Posterior cingulate gyrus (tissue), 11 donors: ENCODE measurements at regions not wholly inside any gene's neighbourhood (a gene's known extent, or its start where the extent isn't known, plus 50 kb on each side); places are given as distances from the start of the nearest gene placed in this dataset.
"Not testable (repeated sequence)": the region's sequence is repeated elsewhere in the genome, so short reads cannot be mapped to it uniquely, and the experiment has no call there.

Experiments
- DNase-seq, 10 donors: peaks; one replicate each; pipeline versions ENCODE4 v3.0.0 to v3.0.0-alpha.2; 2020 to 2021; ENCODE audit warnings: mixed read lengths in 3 of 10
- intact Hi-C: fragments of 100-400 bp; cut with DNase I; formaldehyde crosslinking; loops from one replicate; pipeline ENCODE4 v1.15.1; 2023

- DNase-seq, intact Hi-C loops: not testable (repeated sequence)
Measured at GRCh38 chr3:10109-10996, 186.2 kb upstream of the CHL1 start.

DNA sequence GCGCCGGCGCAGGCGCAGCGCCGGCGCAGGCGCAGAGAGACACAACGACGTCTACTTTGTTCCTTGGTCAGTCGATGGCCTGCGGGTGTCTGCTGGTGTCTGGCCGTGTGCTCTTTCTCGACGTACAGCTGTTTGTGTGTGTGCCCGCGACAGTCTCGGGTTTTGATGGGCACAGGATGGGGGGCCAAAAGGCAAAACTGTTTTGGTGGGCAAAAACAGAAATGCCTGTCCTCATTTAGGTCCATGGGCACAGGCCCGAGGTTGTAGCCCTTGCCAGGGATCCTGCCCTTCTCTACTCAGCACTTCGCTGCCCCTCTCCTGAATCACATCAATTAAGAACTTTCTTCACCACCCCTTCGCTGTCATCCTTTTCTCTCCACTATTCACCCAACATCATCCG is 184.8 kb upstream of the CHL1 start:
- no peak for DNase-seq
- intact Hi-C loops = no loop called here

GRCh38 chr3:14652-15051 is 181.9 kb upstream of the CHL1 start:
- intact Hi-C loops = no loop called here
- no peak for DNase-seq

DNA sequence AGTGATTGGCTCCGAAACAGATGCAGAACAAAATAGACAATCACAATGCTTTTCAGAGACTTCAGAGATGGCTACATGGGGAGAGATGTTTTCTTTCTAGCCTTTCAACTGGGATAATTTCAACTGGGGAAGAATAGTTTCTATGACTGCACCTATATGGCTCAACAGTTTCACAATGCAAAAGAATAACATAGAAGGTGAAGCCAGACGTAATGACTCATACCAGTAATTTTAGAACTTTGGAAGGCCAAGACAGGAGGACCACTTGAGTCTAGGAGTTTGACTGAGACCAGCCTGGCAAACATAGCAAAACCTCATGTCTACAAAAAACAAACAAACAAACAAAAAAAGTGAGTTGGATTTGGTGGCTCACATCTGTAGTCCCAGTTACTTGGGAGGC is 180.2 kb upstream of the CHL1 start:
- DNase-seq = no peak
- intact Hi-C loops = no loop called here

GRCh38 chr3:20421-20820 is 176.1 kb upstream of the CHL1 start:
- intact Hi-C loops = no loop called here
- DNase-seq = no peak

GRCh38 chr3:24006-24405 is 172.6 kb upstream of the CHL1 start:
- no peak for DNase-seq
- intact Hi-C loops = no loop called here

- DNase-seq = no peak
- intact Hi-C loops = no loop called here
Measured at GRCh38 chr3:25056-25455, 171.5 kb upstream of the CHL1 start.

GRCh38 chr3:35985-36384 is 160.6 kb upstream of the CHL1 start:
- DNase-seq, intact Hi-C loops: not testable (repeated sequence)

GRCh38 chr3:42871-43744 is 153.5 kb upstream of the CHL1 start:
- DNase-seq = not testable (repeated sequence)
- intact Hi-C loops = loop anchor here (1.0 kb wide), 1 partner anchor 334 kb away; no protein-coding TSS in a partner anchor

GRCh38 chr3:44028-44676 is 152.4 kb upstream of the CHL1 start:
- DNase-seq = no peak

GRCh38 chr3:44941-45340 is 151.6 kb upstream of the CHL1 start:
- intact Hi-C loops, DNase-seq: not testable (repeated sequence)

More at GRCh38 chr3:44028-44676, 152.4 kb upstream of the CHL1 start:
- intact Hi-C loops = no loop called here

GRCh38 chr3:46576-46975 is 150.0 kb upstream of the CHL1 start:
- no peak for DNase-seq
- intact Hi-C loops = no loop called here

- intact Hi-C loops, DNase-seq: not testable (repeated sequence)
Measured at GRCh38 chr3:53441-53840, 143.1 kb upstream of the CHL1 start.

DNA sequence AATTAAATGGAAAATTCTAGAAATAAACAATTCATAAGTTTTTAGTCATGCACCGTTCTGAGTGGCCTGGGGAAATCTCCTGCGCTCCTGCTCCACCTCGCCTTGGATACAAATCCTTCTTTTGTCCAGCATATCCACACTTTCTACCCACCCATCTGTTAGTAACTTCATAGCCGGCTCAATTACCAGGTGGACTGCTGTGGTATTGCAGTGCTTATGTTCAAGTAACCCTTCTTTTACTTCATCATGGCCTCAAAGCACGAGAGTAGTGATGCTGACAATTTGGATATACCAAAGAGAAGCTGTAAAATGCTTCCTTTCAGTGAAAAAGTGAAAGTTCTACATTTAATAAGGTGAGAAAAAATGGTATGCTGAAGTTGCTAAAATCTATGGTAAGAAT is 142.3 kb upstream of the CHL1 start:
- intact Hi-C loops = no loop called here
- DNase-seq = no peak

- DNase-seq = no peak
- intact Hi-C loops = no loop called here
Measured at GRCh38 chr3:56672-57071, 139.9 kb upstream of the CHL1 start.

DNA sequence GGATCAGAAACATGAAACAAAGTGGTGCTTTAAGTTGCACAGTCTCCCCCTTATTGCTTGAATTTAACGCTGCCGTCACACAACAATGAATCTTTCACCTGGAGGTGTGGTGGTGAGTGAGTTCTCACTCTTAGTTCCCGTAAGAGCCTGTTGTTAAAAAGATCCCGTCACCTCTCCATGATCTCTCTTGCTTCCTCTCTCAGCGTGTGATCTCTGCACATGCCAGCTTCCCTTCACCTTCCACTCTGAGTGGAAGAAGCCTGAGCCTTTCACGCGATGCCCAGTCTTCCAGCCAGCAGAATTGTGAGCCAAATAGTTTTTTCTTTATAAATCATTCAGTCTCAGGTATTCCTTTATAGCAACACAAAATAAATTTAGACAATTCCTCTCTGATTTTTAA is 136.7 kb upstream of the CHL1 start:
- intact Hi-C loops = no loop called here

GRCh38 chr3:63095-63765 is 133.3 kb upstream of the CHL1 start:
- no peak for DNase-seq
- intact Hi-C loops = no loop called here

More for the DNA sequence above, 136.7 kb upstream of the CHL1 start:
- DNase-seq = no peak

- DNase-seq = no peak
- intact Hi-C loops = no loop called here
Measured at GRCh38 chr3:69690-70089, 126.9 kb upstream of the CHL1 start.

GRCh38 chr3:72776-73175 is 123.8 kb upstream of the CHL1 start:
- DNase-seq = no peak
- intact Hi-C loops = no loop called here

DNA sequence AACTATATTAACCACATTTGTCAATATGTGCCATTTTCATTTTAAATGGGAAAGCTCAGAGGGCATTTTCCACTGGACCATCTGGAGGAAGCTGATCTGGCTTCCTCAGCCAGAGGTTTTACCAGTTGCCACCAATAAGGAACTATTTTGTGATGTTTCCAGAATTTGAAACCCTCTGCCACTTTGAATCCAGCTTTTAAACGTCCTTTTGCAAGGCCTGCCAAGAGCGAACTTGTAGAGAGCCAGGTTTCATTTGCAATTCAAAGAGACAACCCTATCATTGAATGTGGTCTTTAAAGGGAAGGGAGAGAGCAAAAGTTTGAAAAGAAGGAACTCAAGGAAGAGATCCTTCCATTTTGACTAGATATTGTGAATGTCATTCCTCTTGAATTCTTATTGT is 123.3 kb upstream of the CHL1 start:
- intact Hi-C loops = no loop called here
- DNase-seq = no peak
